HCT116 (cell line): ENCODE measurements at regions not wholly inside any gene's neighbourhood (a gene's known extent, or its start where the extent isn't known, plus 50 kb on each side); places are given as distances from the start of the nearest gene placed in this dataset.

Experiments
- ATAC-seq: fragments of 200-7000 bp; cut with Tn5 transposase; 2 replicates; pipeline ENCODE4 v1.9.1; 2020; ENCODE audit warnings: mild to moderate bottlenecking, moderate library complexity
- BruUV-seq: library from RNA; stranded (reverse); fragments of 400-500 nt; replicated peaks from 2 replicates; lab custom pipeline; 2021; lab: Mats Ljungman, UMichigan
- CTCF ChIA-PET: fragments of 300-600 bp; sonication (Branson Sonifier 250); formaldehyde crosslinking; loops from one replicate; lab custom pipeline; 2021; ENCODE audit warnings: antibody characterized with exemption; lab: Charles Lee
- POLR2A ChIA-PET: fragments of 300-600, 350-600 bp; sonication (Branson Sonifier 250); formaldehyde crosslinking; loops from one replicate; lab custom pipeline; 2021; ENCODE audit warnings: antibody characterized with exemption; lab: Charles Lee
- RAD21 ChIA-PET, 2 experiments: fragments of 300-600 bp; sonication (Branson Sonifier 250); formaldehyde crosslinking; loops; one replicate each; lab custom pipeline; 2023; ENCODE audit warnings: low total read pairs in 2 of 2; ENCODE audit not compliant: uncharacterized antibody in 2 of 2, unreplicated experiment in 2 of 2, low non-redundant PET in 1 of 2; lab: Charles Lee
- DNase-seq: peaks from one replicate; pipeline ENCODE4 v3.0.0-alpha.2; 2010; ENCODE audit warnings: low read depth, low spot score
- H2AFZ ChIP-seq: fragments of 200-600 bp; shearing (Covaris generic), sonication (generic); 2 replicates; pipeline ENCODE4 v1.6.1; 2017; ENCODE audit warnings: low read depth, mixed run types, mixed read lengths, antibody characterized with exemption, low read length; ENCODE audit not compliant: poor library complexity, severe bottlenecking
- H3K27ac ChIP-seq: 2 replicates; pipeline ENCODE4 v1.5.1; 2012; ENCODE audit warnings: low read depth, low read length
- H3K27me3 ChIP-seq: fragments of 200-600 bp; sonication (generic); 2 replicates; pipeline ENCODE4 v1.6.1; 2016; ENCODE audit warnings: mixed run types, low read length, mixed read lengths; ENCODE audit not compliant: insufficient read depth
- H3K36me3 ChIP-seq, 2 experiments: fragments of 200-500 bp in 1 of 2; fragments of 200-600 bp in 1 of 2; sonication (Bioruptor generic) in 1 of 2; sonication (generic) in 1 of 2; 2 replicates each; pipeline versions ENCODE4 v1.5.1 to v1.6.1; 2014 to 2016; ENCODE audit warnings: low read length in 2 of 2, inconsistent platforms in 1 of 2, mixed read lengths in 1 of 2, mixed run types in 1 of 2; ENCODE audit not compliant: insufficient read depth in 2 of 2, control insufficient read depth in 1 of 2
- H3K4me1 ChIP-seq, 2 experiments: fragments of 200-600 bp in 1 of 2; sonication (generic) in 1 of 2; 2 replicates each; pipeline versions ENCODE4 v1.5.1 to v1.6.1; 2012 to 2017; ENCODE audit warnings: low read length in 2 of 2, inconsistent platforms in 1 of 2, mild to moderate bottlenecking in 1 of 2, mixed read lengths in 1 of 2, mixed run types in 1 of 2, moderate library complexity in 1 of 2; ENCODE audit not compliant: insufficient read depth in 2 of 2, control insufficient read depth in 1 of 2
- H3K4me2 ChIP-seq: fragments of 200-600 bp; sonication (generic); 2 replicates; pipeline ENCODE4 v1.6.1; 2017; ENCODE audit warnings: mixed run types, low read length, mixed read lengths
- H3K4me3 ChIP-seq, 2 experiments: fragments of 200-600 bp in 1 of 2; sonication (generic) in 1 of 2; replicated peaks in 1 of 2; 2 replicates each; pipeline ENCODE4 v1.5.1; 2011 to 2016; ENCODE audit warnings: low read length in 2 of 2, control low read depth in 1 of 2, low read depth in 1 of 2, mild to moderate bottlenecking in 1 of 2, mixed read lengths in 1 of 2, mixed run types in 1 of 2
- H3K79me2 ChIP-seq: fragments of 200-600 bp; sonication (generic); 2 replicates; pipeline ENCODE4 v1.6.1; 2017; ENCODE audit warnings: mild to moderate bottlenecking, mixed run types, low read length, moderate library complexity, mixed read lengths; ENCODE audit not compliant: insufficient read depth
- H3K9ac ChIP-seq: fragments of 200-600 bp; sonication (generic); 2 replicates; pipeline ENCODE4 v1.6.1; 2016; ENCODE audit warnings: low read length, mixed read lengths
- H3K9me2 ChIP-seq: fragments of 200-600 bp; sonication (generic), shearing (Covaris generic); 2 replicates; pipeline ENCODE4 v1.6.1; 2017; ENCODE audit warnings: mixed run types, mild to moderate bottlenecking, moderate library complexity; ENCODE audit not compliant: insufficient read depth
- H3K9me3 ChIP-seq, 2 experiments: fragments of 200-500 bp in 1 of 2; fragments of 200-600 bp in 1 of 2; sonication (Bioruptor generic) in 1 of 2; sonication (generic) in 1 of 2; 2 replicates each; pipeline ENCODE4 v1.6.1; 2014 to 2017; ENCODE audit warnings: low read length in 2 of 2, mixed read lengths in 2 of 2, inconsistent platforms in 1 of 2, low read depth in 1 of 2, mild to moderate bottlenecking in 1 of 2, mixed run types in 1 of 2, moderate library complexity in 1 of 2; ENCODE audit not compliant: control insufficient read depth in 1 of 2, insufficient read depth in 1 of 2
- H4K20me1 ChIP-seq: fragments of 200-600 bp; sonication (generic), shearing (Covaris generic); 2 replicates; pipeline ENCODE4 v1.6.1; 2017; ENCODE audit warnings: mixed run types, mild to moderate bottlenecking, moderate library complexity; ENCODE audit not compliant: insufficient read depth
- EGR1 ChIP-seq: IDR thresholded peaks from 2 replicates; pipeline ENCODE4 v1.6.1; 2012; ENCODE audit warnings: low read depth
- ELF1 ChIP-seq: IDR thresholded peaks from 2 replicates; pipeline ENCODE4 v1.6.1; 2012; ENCODE audit warnings: low read depth, borderline replicate concordance
- EZH2 ChIP-seq: fragments of 200-600 bp; sonication (generic); IDR thresholded peaks from 2 replicates; pipeline ENCODE4 v1.6.1; 2017; ENCODE audit warnings: antibody characterized with exemption, mixed run types
- EZH2phosphoT487 ChIP-seq: fragments of 200-600 bp; IDR thresholded peaks from 2 replicates; pipeline ENCODE4 v1.6.1; 2018; ENCODE audit warnings: antibody characterized with exemption, borderline replicate concordance
- JUND ChIP-seq: IDR thresholded peaks from 2 replicates; pipeline ENCODE4 v1.6.1; 2012
- RAD21 ChIP-seq: IDR thresholded peaks from 2 replicates; pipeline ENCODE4 v1.6.1; 2012; ENCODE audit warnings: low read depth, mild to moderate bottlenecking
- ZNF274 ChIP-seq: fragments of 200-500 bp; sonication (Bioruptor generic); IDR thresholded peaks from 2 replicates; pipeline ENCODE4 v1.6.1; 2014; ENCODE audit warnings: mild to moderate bottlenecking, low read depth, low read length, inconsistent platforms
- intact Hi-C: fragments of 100-400 bp; cut with micrococcal nuclease; formaldehyde crosslinking; loops from 2 replicates; pipeline ENCODE4 v1.10.0; 2022
- TF ChIP-seq, protein P1 (sequence below): IDR thresholded peaks from 2 replicates; pipeline ENCODE4 v1.6.1; 2012
- TF ChIP-seq, protein P2 (sequence below): IDR thresholded peaks from 2 replicates; pipeline ENCODE4 v1.6.1; 2011; ENCODE audit warnings: mild to moderate bottlenecking, low read length, moderate library complexity; ENCODE audit not compliant: insufficient replicate concordance; ENCODE audit errors: extremely low read depth
- TF ChIP-seq, protein P3 (sequence below), 3 experiments: fragments of 200-600 bp in 1 of 3; sonication (generic) in 1 of 3; IDR thresholded peaks in 2 of 3; conservative IDR thresholded peaks in 1 of 3; 2 replicates each; pipeline ENCODE4 v1.5.1; 2012 to 2017; ENCODE audit warnings: low read depth in 2 of 3, low read length in 2 of 3, antibody characterized with exemption in 1 of 3, borderline replicate concordance in 1 of 3, control low read depth in 1 of 3, mild to moderate bottlenecking in 1 of 3, mixed read lengths in 1 of 3, mixed run types in 1 of 3, moderate library complexity in 1 of 3; ENCODE audit not compliant: insufficient read depth in 1 of 3

DNA sequence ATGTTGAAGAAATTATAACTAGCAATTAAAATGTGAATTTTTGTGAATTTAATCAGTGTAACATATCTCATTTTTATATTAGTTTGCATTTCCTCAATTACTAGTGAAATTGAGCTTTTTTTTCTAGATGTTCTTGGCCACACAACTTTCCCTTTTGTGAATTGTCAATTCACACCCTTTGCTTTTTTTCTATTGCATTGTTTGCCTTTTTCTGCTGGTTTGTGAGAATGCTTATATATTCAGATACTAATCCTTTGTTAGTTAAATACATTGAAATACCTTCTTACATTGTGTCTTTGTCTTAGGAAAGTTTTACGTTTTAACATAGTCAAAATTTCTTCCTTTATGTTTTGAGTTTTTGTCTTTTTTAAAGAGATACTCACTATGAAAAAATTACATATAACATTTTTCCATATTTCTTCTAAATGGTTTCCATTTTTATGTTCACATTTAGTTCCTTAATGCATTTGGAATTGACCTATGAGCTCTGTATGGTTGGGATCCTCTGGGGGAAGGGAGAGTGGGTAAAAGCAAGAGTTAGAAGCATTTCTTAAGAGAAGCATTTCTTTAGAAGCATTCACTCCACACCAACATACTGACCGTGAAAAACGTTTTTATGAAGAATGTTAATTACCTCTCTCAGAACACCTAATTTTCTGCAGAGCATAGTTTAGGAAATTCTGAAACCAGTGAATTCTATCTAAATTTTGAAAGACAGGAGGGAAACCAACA is 126.0 kb downstream of the CAPZA3 start:
- intact Hi-C loops = no loop called here
- Histone ChIP-seq H3K36me3 (no peaks in the 10 kb centered on the region), H3K4me3 (no peak overlapping the region), H3K79me2 (no peaks in the 10 kb centered on the region), H3K27ac (no peak overlapping the region), H3K4me1 (peaks cover 0 to 6% of the 10 kb centered on the region in 2 experiments; a peak in 1 of 4 replicates), H3K27me3 (no peaks in the 10 kb centered on the region), H3K4me2 (no peak overlapping the region), H3K9me2 (no peaks in the 10 kb centered on the region), H2AFZ (no peak overlapping the region), H4K20me1 (no peaks in the 10 kb centered on the region), H3K9me3 (no peaks in the 10 kb centered on the region), H3K9ac (no peak overlapping the region)
- no peak for TF ChIP-seq RAD21
- TF ChIP-seq ZNF274 = no peak
- no peak for TF ChIP-seq EZH2
- TF ChIP-seq, protein P1, sequence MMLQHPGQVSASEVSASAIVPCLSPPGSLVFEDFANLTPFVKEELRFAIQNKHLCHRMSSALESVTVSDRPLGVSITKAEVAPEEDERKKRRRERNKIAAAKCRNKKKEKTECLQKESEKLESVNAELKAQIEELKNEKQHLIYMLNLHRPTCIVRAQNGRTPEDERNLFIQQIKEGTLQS = no peak
- TF ChIP-seq EGR1 = no peak
- no peak for TF ChIP-seq ELF1
- no peak for TF ChIP-seq JUND
- TF ChIP-seq, protein P2, sequence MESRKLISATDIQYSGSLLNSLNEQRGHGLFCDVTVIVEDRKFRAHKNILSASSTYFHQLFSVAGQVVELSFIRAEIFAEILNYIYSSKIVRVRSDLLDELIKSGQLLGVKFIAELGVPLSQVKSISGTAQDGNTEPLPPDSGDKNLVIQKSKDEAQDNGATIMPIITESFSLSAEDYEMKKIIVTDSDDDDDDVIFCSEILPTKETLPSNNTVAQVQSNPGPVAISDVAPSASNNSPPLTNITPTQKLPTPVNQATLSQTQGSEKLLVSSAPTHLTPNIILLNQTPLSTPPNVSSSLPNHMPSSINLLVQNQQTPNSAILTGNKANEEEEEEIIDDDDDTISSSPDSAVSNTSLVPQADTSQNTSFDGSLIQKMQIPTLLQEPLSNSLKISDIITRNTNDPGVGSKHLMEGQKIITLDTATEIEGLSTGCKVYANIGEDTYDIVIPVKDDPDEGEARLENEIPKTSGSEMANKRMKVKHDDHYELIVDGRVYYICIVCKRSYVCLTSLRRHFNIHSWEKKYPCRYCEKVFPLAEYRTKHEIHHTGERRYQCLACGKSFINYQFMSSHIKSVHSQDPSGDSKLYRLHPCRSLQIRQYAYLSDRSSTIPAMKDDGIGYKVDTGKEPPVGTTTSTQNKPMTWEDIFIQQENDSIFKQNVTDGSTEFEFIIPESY = no peak
- TF ChIP-seq, protein P3, sequence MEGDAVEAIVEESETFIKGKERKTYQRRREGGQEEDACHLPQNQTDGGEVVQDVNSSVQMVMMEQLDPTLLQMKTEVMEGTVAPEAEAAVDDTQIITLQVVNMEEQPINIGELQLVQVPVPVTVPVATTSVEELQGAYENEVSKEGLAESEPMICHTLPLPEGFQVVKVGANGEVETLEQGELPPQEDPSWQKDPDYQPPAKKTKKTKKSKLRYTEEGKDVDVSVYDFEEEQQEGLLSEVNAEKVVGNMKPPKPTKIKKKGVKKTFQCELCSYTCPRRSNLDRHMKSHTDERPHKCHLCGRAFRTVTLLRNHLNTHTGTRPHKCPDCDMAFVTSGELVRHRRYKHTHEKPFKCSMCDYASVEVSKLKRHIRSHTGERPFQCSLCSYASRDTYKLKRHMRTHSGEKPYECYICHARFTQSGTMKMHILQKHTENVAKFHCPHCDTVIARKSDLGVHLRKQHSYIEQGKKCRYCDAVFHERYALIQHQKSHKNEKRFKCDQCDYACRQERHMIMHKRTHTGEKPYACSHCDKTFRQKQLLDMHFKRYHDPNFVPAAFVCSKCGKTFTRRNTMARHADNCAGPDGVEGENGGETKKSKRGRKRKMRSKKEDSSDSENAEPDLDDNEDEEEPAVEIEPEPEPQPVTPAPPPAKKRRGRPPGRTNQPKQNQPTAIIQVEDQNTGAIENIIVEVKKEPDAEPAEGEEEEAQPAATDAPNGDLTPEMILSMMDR (IDR thresholded peaks at IDR 0.05 in 2 of 3, conservative IDR thresholded peaks at IDR 0.05 in 1 of 3; ENCODE audit: borderline replicate concordance in 1 of 3, insufficient read depth in 1 of 3, low read depth in 2 of 3, low read length in 2 of 3) = no peak
- TF ChIP-seq EZH2phosphoT487 = no peak
- CTCF ChIA-PET = interaction anchor here (1.5 kb wide), 1 partner anchor 322 kb away, joined by 4 read pairs; no protein-coding TSS in a partner anchor
- DNase-seq (no peak), ATAC-seq (no peak)
- RAD21 ChIA-PET = no interaction called here
- POLR2A ChIA-PET = no interaction called here
- no TSS peak for BruUV-seq
